WTC11 (cell line): ENCODE measurements at regions not wholly inside any gene's neighbourhood (a gene's known extent, or its start where the extent isn't known, plus 50 kb on each side); places are given as distances from the start of the nearest gene placed in this dataset.

Experiments used
- CTCF ChIP-seq: fragments of 200-600 bp; IDR thresholded peaks from 2 replicates; pipeline ENCODE4 v1.8.0; 2022; ENCODE audit warnings: antibody characterized with exemption
- JUN ChIP-seq: sonication (generic); formaldehyde crosslinking; IDR thresholded peaks from 2 replicates; pipeline ENCODE4 v1.8.0; 2023; ENCODE audit warnings: mild to moderate bottlenecking, missing genetic modification reagents
- NFYB ChIP-seq: sonication (generic); formaldehyde crosslinking; conservative IDR thresholded peaks from 2 replicates; pipeline ENCODE4 v1.8.0; 2022; ENCODE audit warnings: low read depth, missing genetic modification reagents
- SP1 ChIP-seq: sonication (generic); formaldehyde crosslinking; conservative IDR thresholded peaks from 2 replicates; pipeline ENCODE4 v1.8.1; 2022; ENCODE audit warnings: missing genetic modification reagents
- ZNF121 ChIP-seq: sonication (generic); formaldehyde crosslinking; IDR thresholded peaks from 2 replicates; pipeline ENCODE4 v1.8.0; 2023; ENCODE audit warnings: missing genetic modification reagents
- ZNF423 ChIP-seq: fragments of 250-450 bp; sonication (Bioruptor Pico); IDR thresholded peaks from 2 replicates; pipeline ENCODE4 v2.1.2; 2022; ENCODE audit warnings: mild to moderate bottlenecking, moderate library complexity
- TF ChIP-seq, protein P1 (sequence below): sonication (generic); formaldehyde crosslinking; IDR thresholded peaks from 2 replicates; pipeline ENCODE4 v1.8.1; 2022; ENCODE audit warnings: low read depth, missing genetic modification reagents, borderline replicate concordance
- TF ChIP-seq, protein P2 (sequence below): sonication (generic); formaldehyde crosslinking; IDR thresholded peaks from 2 replicates; pipeline ENCODE4 v1.8.1; 2022; ENCODE audit warnings: low read depth, mild to moderate bottlenecking, moderate library complexity, missing genetic modification reagents, borderline replicate concordance

- TF ChIP-seq CTCF: no peak
- TF ChIP-seq, protein P1, sequence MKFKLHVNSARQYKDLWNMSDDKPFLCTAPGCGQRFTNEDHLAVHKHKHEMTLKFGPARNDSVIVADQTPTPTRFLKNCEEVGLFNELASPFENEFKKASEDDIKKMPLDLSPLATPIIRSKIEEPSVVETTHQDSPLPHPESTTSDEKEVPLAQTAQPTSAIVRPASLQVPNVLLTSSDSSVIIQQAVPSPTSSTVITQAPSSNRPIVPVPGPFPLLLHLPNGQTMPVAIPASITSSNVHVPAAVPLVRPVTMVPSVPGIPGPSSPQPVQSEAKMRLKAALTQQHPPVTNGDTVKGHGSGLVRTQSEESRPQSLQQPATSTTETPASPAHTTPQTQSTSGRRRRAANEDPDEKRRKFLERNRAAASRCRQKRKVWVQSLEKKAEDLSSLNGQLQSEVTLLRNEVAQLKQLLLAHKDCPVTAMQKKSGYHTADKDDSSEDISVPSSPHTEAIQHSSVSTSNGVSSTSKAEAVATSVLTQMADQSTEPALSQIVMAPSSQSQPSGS (CRISPR knock-in tag): no peak
- no peak for TF ChIP-seq NFYB (CRISPR knock-in tag)
- no peak for TF ChIP-seq JUN (CRISPR knock-in tag)
- TF ChIP-seq SP1 (CRISPR knock-in tag): no peak
- no peak for TF ChIP-seq ZNF423 (CRISPR knock-in tag)
- no peak for TF ChIP-seq ZNF121 (CRISPR knock-in tag)
- TF ChIP-seq, protein P2, sequence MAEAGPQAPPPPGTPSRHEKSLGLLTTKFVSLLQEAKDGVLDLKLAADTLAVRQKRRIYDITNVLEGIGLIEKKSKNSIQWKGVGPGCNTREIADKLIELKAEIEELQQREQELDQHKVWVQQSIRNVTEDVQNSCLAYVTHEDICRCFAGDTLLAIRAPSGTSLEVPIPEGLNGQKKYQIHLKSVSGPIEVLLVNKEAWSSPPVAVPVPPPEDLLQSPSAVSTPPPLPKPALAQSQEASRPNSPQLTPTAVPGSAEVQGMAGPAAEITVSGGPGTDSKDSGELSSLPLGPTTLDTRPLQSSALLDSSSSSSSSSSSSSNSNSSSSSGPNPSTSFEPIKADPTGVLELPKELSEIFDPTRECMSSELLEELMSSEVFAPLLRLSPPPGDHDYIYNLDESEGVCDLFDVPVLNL (CRISPR knock-in tag): no peak
These were observed 126.9 kb upstream of the PDE4D start for GRCh38 chr5:60020457-60020856.
